Motor neuron (in vitro differentiated cells): ENCODE measurements at regions not wholly inside any gene's neighbourhood (a gene's known extent, or its start where the extent isn't known, plus 50 kb on each side); places are given as distances from the start of the nearest gene placed in this dataset.

Experiments used
- ATAC-seq, 8 experiments: fragments of 200-7000 bp; cut with Tn5 transposase; replicated peaks in 6 of 8; 2 replicates each; pipeline ENCODE4 v1.8.0; 2021; ENCODE audit warnings: mild to moderate bottlenecking in 8 of 8, moderate library complexity in 8 of 8
- H3K27ac ChIP-seq, 2 donors: fragments of 250-450 bp; sonication (Bioruptor Pico); 2 replicates each; pipeline ENCODE4 v1.9.0; 2021; ENCODE audit warnings: antibody characterized with exemption in 2 of 2, mild to moderate bottlenecking in 2 of 2, moderate library complexity in 1 of 2
- H3K4me1 ChIP-seq, 2 donors: fragments of 250-450 bp; sonication (Bioruptor Pico); replicated peaks in 1 of 2; 2 replicates each; pipeline ENCODE4 v1.6.1; 2021; ENCODE audit warnings: antibody characterized with exemption in 2 of 2, mild to moderate bottlenecking in 2 of 2, moderate library complexity in 1 of 2
- H3K4me3 ChIP-seq, 5 donors: fragments of 250-450 bp; sonication (Bioruptor Pico); 2 replicates each; pipeline ENCODE4 v1.9.0; 2021; ENCODE audit warnings: antibody characterized with exemption in 5 of 5, mild to moderate bottlenecking in 5 of 5, moderate library complexity in 4 of 5
- WGBS, 10 experiments: fragments of 450-650 bp; shearing (Covaris generic); methylation state at CpG; one replicate each; pipeline ENCODE4 v1.0.0; 2022; 5-methylcytosine and 5-hydroxymethylcytosine counted together
- in situ Hi-C, 9 experiments: fragments of 400-800 bp; cut with MboI; loops; one replicate each; pipeline ENCODE4 v1.15.0; 2021; ENCODE audit warnings: low sequenced_read_pairs in 9 of 9, low pct_unique_long_range_greater_than_20kb in 2 of 9; ENCODE audit not compliant: unreplicated experiment in 9 of 9

DNA sequence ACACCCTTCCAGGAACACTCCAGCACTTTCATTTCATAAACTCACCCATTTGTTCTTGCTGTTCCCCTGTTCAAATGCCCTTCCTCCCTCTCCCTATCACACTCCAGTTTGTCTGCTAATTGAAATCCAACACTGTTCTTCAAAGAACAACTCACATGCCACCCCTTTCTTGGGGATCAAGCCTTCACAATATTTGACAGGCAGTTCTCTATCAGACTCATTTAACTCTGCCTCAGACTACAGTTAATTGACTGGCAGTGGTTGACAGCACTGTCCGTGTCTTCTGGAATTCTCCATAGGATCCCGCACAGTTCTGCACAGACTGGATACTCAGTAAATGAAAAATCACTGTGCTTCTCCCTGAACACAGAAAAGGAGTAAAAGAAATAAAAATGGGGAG is 87.8 kb downstream of the PMP22 start:
- in situ Hi-C loops, result no loop called here
- 80 to 100% (median 100%) methylated on average over 1 to 2 of the region's 2 CpGs; no CpG with 5 or more reads in 4 of the 10 experiments for WGBS, 10 experiments
- Histone ChIP-seq H3K27ac (no peak overlapping the region), H3K4me3 (no peak overlapping the region), H3K4me1 (peaks cover 6 to 7% of the 10 kb centered on the region in 2 donors)
- no peak for ATAC-seq

DNA sequence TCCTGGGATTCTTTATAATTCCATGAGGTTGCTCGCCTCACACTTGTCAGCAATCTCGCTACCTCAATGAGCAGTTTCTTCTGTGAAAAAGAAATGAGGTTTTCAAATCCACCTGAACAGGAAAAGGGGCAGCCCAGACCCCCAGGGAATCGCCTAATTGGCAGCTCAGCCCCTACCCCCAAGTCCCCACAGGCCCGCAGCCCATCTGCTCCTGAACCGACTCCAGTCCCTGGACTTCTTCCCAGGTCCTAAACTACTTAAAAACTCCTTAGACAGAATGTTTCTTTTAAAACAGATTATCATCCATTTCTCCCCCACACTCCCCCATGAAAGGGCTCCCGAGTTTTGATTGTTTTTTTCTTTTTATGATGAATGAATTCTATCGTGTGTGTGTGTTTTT is 89.8 kb downstream of the PMP22 start:
- H3K4me3 ChIP-seq, result no peak overlapping the region
- peaks cover 15% of the 10 kb centered on the region in 2 donors for H3K4me1 ChIP-seq
- in situ Hi-C loops, result no loop called here
- no peak overlapping the region for H3K27ac ChIP-seq
- WGBS, 10 experiments, result 0 to 100% (median 74%) methylated on average over 1 to 5 of the region's 7 CpGs; no CpG with 5 or more reads in 1 of the 10 experiments
- ATAC-seq, result no peak

DNA sequence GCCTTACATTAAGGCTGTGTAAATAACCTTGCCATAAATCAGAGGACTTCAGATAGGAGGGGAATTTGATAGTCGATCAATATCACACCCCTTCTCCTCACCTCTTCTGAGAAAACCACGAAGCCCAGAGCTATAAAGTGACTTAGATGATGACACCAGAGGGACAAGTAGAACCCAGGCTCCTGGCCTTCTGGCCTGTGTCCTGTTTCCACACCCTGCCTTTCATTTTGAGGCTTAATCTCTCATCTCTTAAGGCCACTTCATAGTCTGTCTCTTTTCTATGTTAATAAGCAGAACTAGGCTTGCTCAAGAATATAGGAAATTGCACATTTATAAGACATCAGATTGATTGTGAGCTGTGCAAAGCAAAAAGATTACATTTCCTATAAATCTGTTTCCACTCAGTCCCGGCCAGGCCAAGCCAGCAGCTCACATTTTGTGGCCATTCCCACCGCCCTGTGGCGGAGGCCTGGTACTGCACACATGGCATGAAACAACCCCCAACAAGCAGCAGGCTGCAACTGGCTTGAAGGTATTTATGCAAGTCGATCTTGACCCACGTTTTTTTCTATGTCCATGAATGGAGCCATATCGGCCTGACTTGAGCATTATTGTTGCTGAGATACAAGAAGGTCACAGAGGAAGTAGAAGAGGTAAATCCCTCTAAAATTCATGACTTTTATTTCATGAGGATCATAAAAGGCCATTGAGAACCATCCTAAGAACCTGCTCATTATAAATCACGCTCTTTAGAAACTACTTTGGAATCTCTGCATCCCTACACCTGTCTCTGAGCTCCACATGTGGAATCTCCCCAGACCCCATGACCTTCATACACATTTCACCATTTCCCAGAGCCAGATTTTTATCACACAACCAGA is 93.7 kb downstream of the PMP22 start:
- WGBS, 10 experiments, result 0 to 100% (median 9%) methylated on average over 1 to 9 of the region's 9 CpGs; no CpG with 5 or more reads in 1 of the 10 experiments
- in situ Hi-C loops, result loop anchor here in 5 of 9 experiments (25.0 kb wide), 4 partner anchors 209 to 1834 kb away; no protein-coding TSS in a partner anchor
- Histone ChIP-seq H3K4me3 (no peak overlapping the region), H3K4me1 (peaks cover 9 to 10% of the 10 kb centered on the region in 2 donors), H3K27ac (no peak overlapping the region)
- peak; percentile 98 to 100 (median 99) for ATAC-seq

DNA sequence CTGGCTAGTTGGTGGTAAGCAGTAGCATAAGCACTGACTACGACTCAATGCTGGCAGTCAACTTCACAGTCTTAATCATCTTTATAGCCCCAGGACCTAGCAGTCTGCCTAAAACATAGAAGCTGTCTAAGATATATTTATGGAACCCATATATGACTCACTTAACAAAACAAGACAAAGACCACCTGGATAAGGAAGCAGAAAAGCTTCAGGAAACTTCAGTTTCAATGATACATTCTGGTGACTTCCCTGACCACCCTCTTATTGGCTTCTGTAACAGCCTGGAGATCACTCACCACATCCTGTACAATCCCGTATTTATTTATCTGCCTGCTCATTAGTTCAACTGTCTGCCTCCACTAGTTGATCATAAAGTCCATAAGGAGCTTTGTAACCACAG is 95.5 kb downstream of the PMP22 start:
- Histone ChIP-seq H3K27ac (no peak overlapping the region), H3K4me3 (no peak overlapping the region), H3K4me1 (peaks cover 9 to 10% of the 10 kb centered on the region in 2 donors)
- ATAC-seq, result no peak
- in situ Hi-C loops, result loop anchor here in 5 of 9 experiments (25.0 kb wide), 4 partner anchors 207 to 1832 kb away; no protein-coding TSS in a partner anchor
- 0 to 100% (median 86%) methylated on average over 1 to 2 of the region's 2 CpGs; no CpG with 5 or more reads in 3 of the 10 experiments for WGBS, 10 experiments

DNA sequence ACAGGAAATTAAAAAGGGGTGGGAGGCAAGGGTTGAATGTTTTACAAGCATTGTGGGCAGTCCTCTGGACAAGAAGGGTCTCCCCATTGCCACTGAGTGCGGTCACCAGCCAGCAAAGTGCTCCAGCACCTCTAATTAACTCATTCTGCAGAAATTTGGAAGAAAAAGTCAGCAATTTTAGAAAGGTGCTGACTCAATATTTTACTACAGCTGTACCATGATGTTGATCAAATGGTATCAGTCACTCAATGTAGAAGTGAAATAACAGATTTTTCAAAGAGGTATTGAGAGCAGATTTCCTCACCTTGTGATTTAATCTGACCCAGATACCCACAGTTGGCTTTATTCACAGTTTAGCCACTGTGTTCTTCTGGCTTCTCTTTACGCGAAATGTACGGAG is 96.7 kb downstream of the PMP22 start:
- 80 to 100% (median 100%) methylated on average over 1 to 4 of the region's 4 CpGs; no CpG with 5 or more reads in 3 of the 10 experiments for WGBS, 10 experiments
- ATAC-seq, result no peak
- in situ Hi-C loops, result loop anchor here in 5 of 9 experiments (25.0 kb wide), 4 partner anchors 206 to 1831 kb away; no protein-coding TSS in a partner anchor
- Histone ChIP-seq H3K4me3 (no peak overlapping the region), H3K27ac (no peak overlapping the region), H3K4me1 (peaks cover 9 to 10% of the 10 kb centered on the region in 2 donors)

DNA sequence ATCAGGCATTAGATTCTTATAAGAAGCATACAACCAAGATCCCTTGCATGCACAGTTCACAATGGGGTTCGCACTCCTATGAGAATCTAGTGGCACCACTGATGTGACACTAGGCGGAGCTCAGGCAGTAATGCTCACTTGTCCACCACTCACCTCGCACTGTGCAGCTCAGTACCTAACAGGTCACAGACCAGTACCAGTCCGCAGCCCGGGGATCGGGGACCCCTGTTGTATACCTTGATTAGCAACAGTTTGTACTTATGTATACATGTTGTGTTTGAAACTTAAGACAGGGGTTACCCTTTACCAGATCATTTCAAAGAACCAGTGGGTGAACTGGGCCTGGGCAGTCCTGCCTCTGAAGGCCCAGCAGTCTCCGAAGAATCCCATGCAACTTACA is 103.7 kb downstream of the PMP22 start:
- 73 to 100% (median 88%) methylated on average over 1 to 6 of the region's 7 CpGs; no CpG with 5 or more reads in 4 of the 10 experiments for WGBS, 10 experiments
- in situ Hi-C loops, result loop anchor here in 5 of 9 experiments (25.0 kb wide), 4 partner anchors 199 to 1824 kb away; no protein-coding TSS in a partner anchor
- no peak for ATAC-seq

DNA sequence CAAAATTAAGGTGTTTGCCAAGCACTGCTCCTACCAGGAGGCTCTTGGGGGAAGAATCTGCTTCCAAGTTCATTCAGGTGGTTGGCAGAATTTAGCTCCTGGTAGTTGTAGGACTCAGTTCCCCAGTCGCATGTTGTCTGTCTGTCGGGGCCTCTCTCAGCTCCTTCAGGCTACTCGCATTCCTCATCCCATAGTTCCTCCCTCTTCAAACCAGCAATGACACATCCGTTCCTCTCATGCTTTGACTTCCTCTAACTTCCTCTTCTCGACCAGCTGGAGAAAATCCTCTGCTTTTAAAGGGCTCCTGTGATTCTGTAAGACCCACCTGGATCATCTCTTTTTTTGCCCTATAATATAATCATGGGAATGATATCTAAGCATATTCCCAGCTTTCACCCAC is 108.1 kb downstream of the PMP22 start:
- 0 to 100% (median 67%) methylated on average over 2 to 5 of the region's 5 CpGs; no CpG with 5 or more reads in 3 of the 10 experiments for WGBS, 10 experiments
- Histone ChIP-seq H3K27ac (no peak overlapping the region), H3K4me3 (no peak overlapping the region), H3K4me1 (no peaks in the 10 kb centered on the region)
- in situ Hi-C loops, result loop anchor here in 5 of 9 experiments (25.0 kb wide), 4 partner anchors 195 to 1820 kb away; no protein-coding TSS in a partner anchor
- ATAC-seq, result peak in 2 of 8 experiments; percentile 45 to 51

More for the DNA sequence above, 103.7 kb downstream of the PMP22 start:
- no peak overlapping the region for H3K27ac ChIP-seq
- H3K4me1 ChIP-seq, result no peaks in the 10 kb centered on the region
- H3K4me3 ChIP-seq, result no peak overlapping the region

GRCh38 chr17:15154618-15155017 is 110.5 kb downstream of the PMP22 start:
- in situ Hi-C loops, result loop anchor here in 5 of 9 experiments (25.0 kb wide), 4 partner anchors 192 to 1817 kb away; no protein-coding TSS in a partner anchor
- H3K27ac ChIP-seq, result no peak overlapping the region
- no peak for ATAC-seq
- no peak overlapping the region for H3K4me3 ChIP-seq
- no peaks in the 10 kb centered on the region for H3K4me1 ChIP-seq
- WGBS, 10 experiments, result 90 to 100% (median 100%) methylated on average over 1 to 2 of the region's 2 CpGs; no CpG with 5 or more reads in 2 of the 10 experiments

DNA sequence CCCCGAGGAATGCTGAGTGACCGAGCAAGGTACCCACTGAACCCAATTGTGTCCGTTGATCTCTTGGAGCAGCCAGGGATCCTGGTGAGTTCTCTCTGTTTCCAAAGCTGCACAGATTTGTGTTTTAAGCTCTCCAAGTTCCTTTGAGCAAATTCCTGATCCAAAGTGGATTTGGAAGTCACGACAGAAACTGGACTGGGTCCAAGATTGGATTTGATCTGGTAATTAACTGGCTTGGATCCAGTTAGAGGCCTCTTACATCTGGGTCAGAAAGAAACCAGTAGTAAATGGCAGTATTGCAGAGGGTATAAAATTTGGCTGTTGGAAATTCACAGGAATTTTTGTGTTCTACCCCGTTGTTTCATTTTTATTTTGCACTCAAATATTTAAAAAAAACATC is 119.5 kb downstream of the PMP22 start:
- no peak for ATAC-seq
- in situ Hi-C loops, result no loop called here
- no peak overlapping the region for H3K27ac ChIP-seq
- 21 to 97% (median 80%) methylated on average over 1 to 5 of the region's 5 CpGs for WGBS, 10 experiments
- H3K4me3 ChIP-seq, result no peak overlapping the region
- H3K4me1 ChIP-seq, result no peaks in the 10 kb centered on the region

- 73 to 100% (median 90%) methylated on average over 1 to 6 of the region's 6 CpGs; no CpG with 5 or more reads in 1 of the 10 experiments for WGBS, 10 experiments
Measured at GRCh38 chr17:15143524-15143923, 121.6 kb downstream of the PMP22 start.

GRCh38 chr17:15134363-15134762 is 130.8 kb downstream of the PMP22 start:
- H3K27ac ChIP-seq, result no peak overlapping the region
- no peak overlapping the region for H3K4me3 ChIP-seq
- ATAC-seq, result no peak
- WGBS, 10 experiments, result 0 to 86% (median 60%) methylated on average over 1 to 2 of the region's 2 CpGs; no CpG with 5 or more reads in 4 of the 10 experiments
- H3K4me1 ChIP-seq, result no peaks in the 10 kb centered on the region
- in situ Hi-C loops, result no loop called here

More at GRCh38 chr17:15143524-15143923, 121.6 kb downstream of the PMP22 start:
- Histone ChIP-seq H3K27ac (no peak overlapping the region), H3K4me1 (no peaks in the 10 kb centered on the region), H3K4me3 (no peak overlapping the region)
- in situ Hi-C loops, result no loop called here
- no peak for ATAC-seq

GRCh38 chr17:15133826-15134225 is 131.3 kb downstream of the PMP22 start:
- in situ Hi-C loops, result no loop called here
- H3K4me1 ChIP-seq, result no peaks in the 10 kb centered on the region
- 87 to 100% (median 97%) methylated on average over 1 to 4 of the region's 4 CpGs; no CpG with 5 or more reads in 2 of the 10 experiments for WGBS, 10 experiments
- no peak for ATAC-seq
- H3K27ac ChIP-seq, result no peak overlapping the region
- H3K4me3 ChIP-seq, result no peak overlapping the region

DNA sequence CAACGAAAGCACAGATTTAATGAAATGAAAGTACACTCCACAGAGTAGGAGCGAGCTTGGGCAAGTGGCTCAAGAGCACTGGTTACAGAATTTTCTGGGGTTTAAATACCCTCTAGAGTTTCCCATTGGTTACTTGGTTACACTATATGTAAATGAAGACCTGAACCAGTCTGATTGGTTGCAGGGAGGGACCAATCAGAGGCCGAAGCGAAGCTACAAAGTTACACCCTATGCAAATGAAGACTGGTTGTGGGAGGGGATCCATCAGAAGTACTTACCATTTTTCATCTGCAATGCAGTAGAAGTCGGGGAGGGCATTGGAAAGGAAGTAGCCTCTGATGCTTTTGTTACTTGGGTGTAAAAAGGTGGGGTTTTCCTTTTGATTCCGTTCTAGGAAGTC is 132.0 kb downstream of the PMP22 start:
- no peak overlapping the region for H3K4me3 ChIP-seq
- H3K4me1 ChIP-seq, result no peaks in the 10 kb centered on the region
- in situ Hi-C loops, result no loop called here
- no peak overlapping the region for H3K27ac ChIP-seq
- 60 to 100% (median 89%) methylated on average over 1 to 6 of the region's 6 CpGs; no CpG with 5 or more reads in 1 of the 10 experiments for WGBS, 10 experiments
- ATAC-seq, result peak in 3 of 8 experiments; percentile 31 to 49 (median 40)
